Right lobe of liver (tissue), 4 donors: ENCODE measurements at regions not wholly inside any gene's neighbourhood (a gene's known extent, or its start where the extent isn't known, plus 50 kb on each side); places are given as distances from the start of the nearest gene placed in this dataset.

Experiments used
- POLR2A ChIP-seq: fragments of 450-650 bp; IDR thresholded peaks from one replicate; pipeline ENCODE4 v1.6.1; 2017; ENCODE audit warnings: antibody characterized with exemption, mild to moderate bottlenecking
- TF ChIP-seq, protein P1 (sequence below), 4 donors: fragments of 200-600 bp in 3 of 4; fragments of 450-650 bp in 1 of 4; IDR thresholded peaks; one replicate each; pipeline versions ENCODE4 v1.5.1 to v1.8.0; 2016 to 2022; ENCODE audit warnings: antibody characterized with exemption in 4 of 4, mild to moderate bottlenecking in 2 of 4
- donor health status: DM: no; HTN: no; CAD: no.
- donor health status: DM: no; HTN: no; CAD: no.
- donor health status: DM: no; HTN: yes; CAD: no.

- TF ChIP-seq, protein P1, sequence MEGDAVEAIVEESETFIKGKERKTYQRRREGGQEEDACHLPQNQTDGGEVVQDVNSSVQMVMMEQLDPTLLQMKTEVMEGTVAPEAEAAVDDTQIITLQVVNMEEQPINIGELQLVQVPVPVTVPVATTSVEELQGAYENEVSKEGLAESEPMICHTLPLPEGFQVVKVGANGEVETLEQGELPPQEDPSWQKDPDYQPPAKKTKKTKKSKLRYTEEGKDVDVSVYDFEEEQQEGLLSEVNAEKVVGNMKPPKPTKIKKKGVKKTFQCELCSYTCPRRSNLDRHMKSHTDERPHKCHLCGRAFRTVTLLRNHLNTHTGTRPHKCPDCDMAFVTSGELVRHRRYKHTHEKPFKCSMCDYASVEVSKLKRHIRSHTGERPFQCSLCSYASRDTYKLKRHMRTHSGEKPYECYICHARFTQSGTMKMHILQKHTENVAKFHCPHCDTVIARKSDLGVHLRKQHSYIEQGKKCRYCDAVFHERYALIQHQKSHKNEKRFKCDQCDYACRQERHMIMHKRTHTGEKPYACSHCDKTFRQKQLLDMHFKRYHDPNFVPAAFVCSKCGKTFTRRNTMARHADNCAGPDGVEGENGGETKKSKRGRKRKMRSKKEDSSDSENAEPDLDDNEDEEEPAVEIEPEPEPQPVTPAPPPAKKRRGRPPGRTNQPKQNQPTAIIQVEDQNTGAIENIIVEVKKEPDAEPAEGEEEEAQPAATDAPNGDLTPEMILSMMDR (IDR thresholded peaks at IDR 0.05), result no peak
- TF ChIP-seq POLR2A, result no peak
These were observed 69.3 kb upstream of the DAB2 start for GRCh38 chr5:39494107-39494510.
